ENCODE measurements at regions not wholly inside any gene's neighbourhood (a gene's known extent, or its start where the extent isn't known, plus 50 kb on each side); places are given as distances from the start of the nearest gene placed in this dataset.

GRCh38 chr13:61128850-61129645, 286.6 kb downstream of the PCDH20 start:
- 71% methylated on average over 2 of the region's 2 CpGs; no CpG with 5 or more reads in 1 of the 2 experiments for WGBS, 2 experiments (ENCODE audit: extremely low coverage in 1 of 2, insufficient coverage in 1 of 2, insufficient read length in 1 of 2, insufficient replicate concordance in 2 of 2, low coverage in 1 of 2, low lambda C conversion rate in 2 of 2, missing lambda C conversion rate in 1 of 2)

More at GRCh38 chr13:61128850-61129645, 286.6 kb downstream of the PCDH20 start:
- Histone ChIP-seq H3K79me2 (ENCODE audit: control insufficient read depth in 1 of 2, insufficient read depth in 2 of 2, low read length in 2 of 2) (no peaks in the 10 kb centered on the region), H2BK5ac (ENCODE audit: low read depth, low read length) (no peak overlapping the region), H2BK12ac (ENCODE audit: low read depth, low read length) (no peak overlapping the region), H3K9ac (replicated peaks in 1 of 4; ENCODE audit: extremely low read depth in 1 of 4, low read depth in 3 of 4, low read length in 3 of 4) (no peak overlapping the region), H3K14ac (ENCODE audit: insufficient read length) (no peak overlapping the region), H4K5ac (ENCODE audit: insufficient read length, low read depth, low read length) (no peak overlapping the region), H3K4me2 (ENCODE audit: insufficient read depth in 1 of 2, low read depth in 2 of 2, low read length in 2 of 2) (no peak overlapping the region), H2AFZ (ENCODE audit: low read length) (no peak overlapping the region), H2BK20ac (ENCODE audit: low read length) (no peak overlapping the region), H3K4me3 (ENCODE audit: extremely low read depth in 1 of 4, insufficient read depth in 2 of 4, low read depth in 3 of 4, low read length in 4 of 4) (no peak overlapping the region), H2BK120ac (replicated peaks; ENCODE audit: low read depth, low read length) (no peak overlapping the region), H3K56ac (replicated peaks; ENCODE audit: insufficient read length, low read depth, low read length) (no peak overlapping the region), H4K20me1 (replicated peaks in 1 of 2; ENCODE audit: control insufficient read depth in 1 of 2, insufficient read depth in 2 of 2, low read length in 2 of 2) (no peaks in the 10 kb centered on the region), H3K9me3 (ENCODE audit: insufficient read depth in 2 of 2, low read depth in 1 of 2, low read length in 1 of 2) (no peaks in the 10 kb centered on the region), H3K23me2 (ENCODE audit: low read depth, low read length) (no peaks in the 10 kb centered on the region), H2BK15ac (ENCODE audit: low read length) (no peak overlapping the region), H3K27me3 (replicated peaks in 1 of 4; ENCODE audit: control insufficient read depth in 3 of 4, extremely low read depth in 1 of 4, insufficient read depth in 3 of 4, low read length in 3 of 4) (no peaks in the 10 kb centered on the region), H3K36me3 (ENCODE audit: control insufficient read depth in 2 of 4, insufficient read depth in 4 of 4, low read length in 3 of 4) (no peaks in the 10 kb centered on the region), H3K23ac (ENCODE audit: insufficient read length) (no peak overlapping the region), H2AK5ac (ENCODE audit: low read depth, low read length) (no peak overlapping the region), H4K8ac (ENCODE audit: extremely low read depth, insufficient read depth, low read length) (no peak overlapping the region), H3K4me1 (replicated peaks in 1 of 4; ENCODE audit: control insufficient read depth in 3 of 4, insufficient read depth in 4 of 4, low read length in 3 of 4) (peaks cover 0 to under 1% (median 0%) of the 10 kb centered on the region in 4 experiments; a peak in 2 of 7 replicates), H3K79me1 (ENCODE audit: low read depth, low read length) (no peaks in the 10 kb centered on the region), H3K27ac (ENCODE audit: low read depth, low read length) (no peak overlapping the region), H3K4ac (replicated peaks; ENCODE audit: insufficient read length, low read depth, low read length) (no peak overlapping the region), H3K18ac (ENCODE audit: extremely low read depth, low read length) (no peak overlapping the region), H4K91ac (replicated peaks; ENCODE audit: insufficient read length, low read length) (no peak overlapping the region)
- FAIRE-seq (no peak), DNase-seq (ENCODE audit: low read depth in 1 of 2, low spot score in 2 of 2) (no peak)
- no peak for TF ChIP-seq SUZ12 (IDR thresholded peaks at IDR 0.05; ENCODE audit: low read length)
- TF ChIP-seq CTBP2 (IDR thresholded peaks at IDR 0.05; ENCODE audit: borderline replicate concordance, insufficient read depth, insufficient read length, low read length), result no peak
- CTCF ChIA-PET (ENCODE audit: partially characterized antibody), result interaction anchor here (1.1 to 1.2 kb wide), 2 partner anchors 12 to 127 kb away, joined by 3 to 4 read pairs; no protein-coding TSS in a partner anchor
- POLR2A ChIA-PET (ENCODE audit: partially characterized antibody), result no interaction called here
